ENCODE measurements at regions not wholly inside any gene's neighbourhood (a gene's known extent, or its start where the extent isn't known, plus 50 kb on each side); places are given as distances from the start of the nearest gene placed in this dataset.

DNA sequence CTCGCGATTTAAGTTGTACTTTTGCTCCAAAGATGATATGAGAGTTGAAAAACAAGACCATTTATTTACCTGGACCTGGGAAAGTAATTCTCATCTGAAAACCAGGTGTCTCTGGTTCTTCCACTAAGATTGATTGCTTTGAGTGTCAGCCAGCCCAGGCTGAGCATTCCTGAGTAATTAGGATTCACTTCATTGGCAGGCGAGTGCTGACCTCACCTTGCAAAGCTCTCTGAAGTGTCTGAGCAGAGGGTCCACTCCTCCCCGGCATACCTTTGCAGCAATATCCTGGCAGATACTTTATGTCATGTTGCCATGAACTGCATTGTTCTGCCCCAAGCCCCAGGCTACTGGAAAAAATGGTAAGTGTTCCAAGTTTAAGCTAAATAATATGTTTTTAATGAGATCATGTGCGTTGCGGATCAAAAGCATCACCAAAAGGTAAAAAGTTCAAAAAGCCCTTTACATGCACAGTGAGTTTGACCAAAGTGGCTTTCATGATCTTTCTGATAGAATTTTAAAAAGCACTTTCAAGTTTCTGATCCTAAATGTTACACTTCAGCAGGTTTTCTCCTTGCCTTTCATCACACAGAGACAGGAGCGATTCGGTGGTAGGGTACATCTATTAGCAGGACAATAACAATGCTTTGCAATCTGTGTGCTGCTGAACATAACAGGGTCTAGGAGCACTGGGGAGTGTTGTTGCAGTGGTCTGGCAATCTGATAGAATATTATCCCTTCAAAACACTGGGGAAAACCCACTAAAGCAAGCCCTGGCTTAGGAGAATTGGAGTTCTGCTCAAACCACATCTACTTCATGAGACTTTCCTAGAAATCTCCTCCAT, 127.8 kb upstream of the EEF1E1 start:
- no peak for DNase-seq (ENCODE audit: extremely low spot score, unreplicated experiment)
- no peak overlapping the region for H3K4me3 Mint-ChIP-seq (ENCODE audit: unreplicated experiment)
- no peaks in the 10 kb centered on the region for H3K36me3 Mint-ChIP-seq (ENCODE audit: unreplicated experiment)
- no peaks in the 10 kb centered on the region for H3K9me3 Mint-ChIP-seq (ENCODE audit: unreplicated experiment)
- peaks cover 9% of the 10 kb centered on the region for H3K27me3 Mint-ChIP-seq (ENCODE audit: unreplicated experiment)
- no peaks in the 10 kb centered on the region for H3K4me1 Mint-ChIP-seq (ENCODE audit: unreplicated experiment)
- TF ChIP-seq, protein P1, sequence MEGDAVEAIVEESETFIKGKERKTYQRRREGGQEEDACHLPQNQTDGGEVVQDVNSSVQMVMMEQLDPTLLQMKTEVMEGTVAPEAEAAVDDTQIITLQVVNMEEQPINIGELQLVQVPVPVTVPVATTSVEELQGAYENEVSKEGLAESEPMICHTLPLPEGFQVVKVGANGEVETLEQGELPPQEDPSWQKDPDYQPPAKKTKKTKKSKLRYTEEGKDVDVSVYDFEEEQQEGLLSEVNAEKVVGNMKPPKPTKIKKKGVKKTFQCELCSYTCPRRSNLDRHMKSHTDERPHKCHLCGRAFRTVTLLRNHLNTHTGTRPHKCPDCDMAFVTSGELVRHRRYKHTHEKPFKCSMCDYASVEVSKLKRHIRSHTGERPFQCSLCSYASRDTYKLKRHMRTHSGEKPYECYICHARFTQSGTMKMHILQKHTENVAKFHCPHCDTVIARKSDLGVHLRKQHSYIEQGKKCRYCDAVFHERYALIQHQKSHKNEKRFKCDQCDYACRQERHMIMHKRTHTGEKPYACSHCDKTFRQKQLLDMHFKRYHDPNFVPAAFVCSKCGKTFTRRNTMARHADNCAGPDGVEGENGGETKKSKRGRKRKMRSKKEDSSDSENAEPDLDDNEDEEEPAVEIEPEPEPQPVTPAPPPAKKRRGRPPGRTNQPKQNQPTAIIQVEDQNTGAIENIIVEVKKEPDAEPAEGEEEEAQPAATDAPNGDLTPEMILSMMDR (IDR thresholded peaks at IDR 0.05) = no peak
- no peak overlapping the region for H3K27ac Mint-ChIP-seq (ENCODE audit: unreplicated experiment)

DNA sequence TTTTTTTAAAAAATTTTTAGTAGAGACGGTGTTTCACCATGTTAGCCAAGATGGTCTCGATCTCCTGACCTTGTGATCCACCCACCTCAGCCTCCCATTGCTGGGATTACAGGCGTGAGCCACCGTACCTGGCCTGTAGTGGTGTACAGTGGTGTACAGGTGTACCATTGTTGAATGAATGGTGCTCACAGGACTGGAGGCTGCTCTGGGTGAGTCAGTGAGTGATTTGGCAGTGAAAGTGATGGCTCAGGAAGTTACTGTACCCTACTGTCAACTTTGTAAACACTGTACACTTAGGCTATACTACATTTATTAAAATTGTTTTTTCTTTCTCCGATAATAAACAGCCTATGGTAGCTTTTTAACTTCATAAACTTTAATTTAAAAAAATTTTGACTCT, 122.8 kb upstream of the EEF1E1 start:
- no peaks in the 10 kb centered on the region for H3K36me3 Mint-ChIP-seq (ENCODE audit: unreplicated experiment)
- peaks cover 8% of the 10 kb centered on the region for H3K27me3 Mint-ChIP-seq (ENCODE audit: unreplicated experiment)
- no peak overlapping the region for H3K4me3 Mint-ChIP-seq (ENCODE audit: unreplicated experiment)
- no peak for DNase-seq (ENCODE audit: extremely low spot score, unreplicated experiment)
- no peaks in the 10 kb centered on the region for H3K4me1 Mint-ChIP-seq (ENCODE audit: unreplicated experiment)
- TF ChIP-seq, protein P1 (IDR thresholded peaks at IDR 0.05) = no peak
- H3K9me3 Mint-ChIP-seq (ENCODE audit: unreplicated experiment) = no peaks in the 10 kb centered on the region
- H3K27ac Mint-ChIP-seq (ENCODE audit: unreplicated experiment) = no peak overlapping the region

DNA sequence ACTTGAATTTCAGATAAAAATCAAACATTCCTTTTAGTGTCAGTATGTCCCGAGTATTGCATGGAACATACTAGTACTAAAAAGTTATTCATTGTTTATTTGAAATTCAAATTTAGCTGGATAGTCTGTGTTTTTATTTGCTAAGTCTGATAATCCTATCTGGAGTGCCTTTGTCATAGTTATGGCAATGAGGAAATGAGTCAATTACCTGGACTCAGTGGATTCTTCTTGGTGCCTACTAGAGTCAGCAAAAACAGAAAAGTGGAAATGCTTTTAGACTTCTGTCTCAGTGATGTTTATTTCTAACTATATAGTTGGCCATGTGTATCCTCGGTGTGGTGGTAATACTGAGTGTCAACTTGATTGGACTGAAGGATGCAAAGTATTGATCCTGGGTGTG, 121.3 kb upstream of the EEF1E1 start:
- H3K4me3 Mint-ChIP-seq (ENCODE audit: unreplicated experiment) = no peak overlapping the region
- peaks cover 7% of the 10 kb centered on the region for H3K27me3 Mint-ChIP-seq (ENCODE audit: unreplicated experiment)
- no peak overlapping the region for H3K27ac Mint-ChIP-seq (ENCODE audit: unreplicated experiment)
- H3K4me1 Mint-ChIP-seq (ENCODE audit: unreplicated experiment) = peaks cover 3% of the 10 kb centered on the region
- DNase-seq (ENCODE audit: extremely low spot score, unreplicated experiment) = no peak
- TF ChIP-seq, protein P1 (IDR thresholded peaks at IDR 0.05) = no peak
- H3K36me3 Mint-ChIP-seq (ENCODE audit: unreplicated experiment) = no peaks in the 10 kb centered on the region
- H3K9me3 Mint-ChIP-seq (ENCODE audit: unreplicated experiment) = no peaks in the 10 kb centered on the region

DNA sequence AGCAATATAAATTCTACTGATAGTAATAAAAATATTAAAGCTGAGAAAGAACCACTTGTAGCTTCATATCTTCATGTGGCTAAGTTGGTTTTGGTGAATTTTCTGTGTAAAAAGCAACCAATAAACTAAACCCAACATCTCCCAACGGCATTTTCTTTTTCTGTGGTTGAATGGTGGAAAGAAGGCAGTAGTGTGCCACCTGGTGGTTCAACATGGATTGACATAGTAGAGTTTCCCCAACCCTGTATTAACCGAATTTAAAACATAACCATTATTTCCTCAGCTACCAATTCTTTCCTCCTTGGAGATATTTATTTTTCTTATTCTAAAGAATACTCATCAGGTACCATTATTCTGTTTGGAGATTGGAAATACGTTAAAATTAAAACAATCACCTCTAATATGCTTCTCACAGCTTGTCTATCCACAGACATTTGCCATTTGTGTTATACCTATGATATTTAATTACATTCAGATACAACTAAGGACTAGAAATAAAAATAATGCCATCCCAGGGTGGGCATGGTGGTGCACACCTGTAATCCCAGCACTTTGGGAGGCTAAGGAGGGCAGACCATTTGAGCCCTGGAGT, 117.1 kb upstream of the EEF1E1 start:
- H3K4me3 Mint-ChIP-seq (ENCODE audit: unreplicated experiment) = no peak overlapping the region
- peaks cover 10% of the 10 kb centered on the region for H3K27me3 Mint-ChIP-seq (ENCODE audit: unreplicated experiment)
- H3K9me3 Mint-ChIP-seq (ENCODE audit: unreplicated experiment) = no peaks in the 10 kb centered on the region
- TF ChIP-seq, protein P1 (IDR thresholded peaks at IDR 0.05) = peak; percentile 82
- no peaks in the 10 kb centered on the region for H3K36me3 Mint-ChIP-seq (ENCODE audit: unreplicated experiment)
- H3K4me1 Mint-ChIP-seq (ENCODE audit: unreplicated experiment) = peaks cover 5% of the 10 kb centered on the region
- DNase-seq (ENCODE audit: extremely low spot score, unreplicated experiment) = no peak
- H3K27ac Mint-ChIP-seq (ENCODE audit: unreplicated experiment) = no peak overlapping the region

DNA sequence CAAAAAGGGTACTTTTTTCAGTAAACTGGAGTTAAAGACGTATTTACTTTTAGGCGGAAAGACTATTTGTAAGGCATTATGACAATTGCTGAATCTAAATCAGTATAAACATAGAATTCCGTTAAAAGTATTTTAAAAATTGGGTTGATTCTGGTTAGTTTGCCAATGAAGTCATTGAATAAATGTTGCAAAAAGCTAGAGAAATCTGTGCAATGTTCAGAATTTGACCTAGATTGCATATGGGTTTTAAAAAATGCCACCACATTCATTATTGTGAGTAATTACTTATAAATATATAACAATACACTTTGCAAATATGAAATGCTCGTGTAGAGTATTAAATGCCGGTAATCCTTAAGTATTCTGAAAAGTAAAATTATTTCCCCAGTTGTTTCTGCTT, 116.5 kb upstream of the EEF1E1 start:
- H3K27ac Mint-ChIP-seq (ENCODE audit: unreplicated experiment) = no peak overlapping the region
- H3K9me3 Mint-ChIP-seq (ENCODE audit: unreplicated experiment) = no peaks in the 10 kb centered on the region
- H3K36me3 Mint-ChIP-seq (ENCODE audit: unreplicated experiment) = no peaks in the 10 kb centered on the region
- H3K4me1 Mint-ChIP-seq (ENCODE audit: unreplicated experiment) = peaks cover 5% of the 10 kb centered on the region
- peaks cover 8% of the 10 kb centered on the region for H3K27me3 Mint-ChIP-seq (ENCODE audit: unreplicated experiment)
- H3K4me3 Mint-ChIP-seq (ENCODE audit: unreplicated experiment) = no peak overlapping the region
- TF ChIP-seq, protein P1 (IDR thresholded peaks at IDR 0.05) = no peak
- no peak for DNase-seq (ENCODE audit: extremely low spot score, unreplicated experiment)

Measured in osteocyte (in vitro differentiated cells).